K562 (cell line): ENCODE measurements at regions not wholly inside any gene's neighbourhood (a gene's known extent, or its start where the extent isn't known, plus 50 kb on each side); places are given as distances from the start of the nearest gene placed in this dataset.

ENCODE experiments used
- ATAC-seq: fragments of 200-7000 bp; cut with Tn5 transposase; 3 replicates; pipeline ENCODE4 v1.9.1; 2020; ENCODE audit warnings: moderate library complexity
- BruUV-seq: library from RNA; stranded (reverse); fragments of 400-500 nt; replicated peaks from 2 replicates; lab custom pipeline; 2021; lab: Mats Ljungman, UMichigan
- CTCF ChIA-PET: fragments of 300-600 bp; formaldehyde crosslinking; extraction: SDS; loops from one replicate; lab custom pipeline; 2021; ENCODE audit warnings: low intra/inter-chr PET ratio; lab: Yijun Ruan, JAX
- POLR2A ChIA-PET: fragments of 300-600, 350-650 bp; sonication (Branson Sonifier 250); formaldehyde crosslinking; extraction: SDS; loops from one replicate; lab custom pipeline; 2021; ENCODE audit warnings: antibody characterized with exemption, inconsistent platforms; lab: Yijun Ruan, JAX
- DNase-seq, 4 experiments: peaks; one replicate each; pipeline versions ENCODE4 v3.0.0 to v3.0.0-alpha.2; 2011 to 2018; ENCODE audit warnings: low spot score in 3 of 4, mixed read lengths in 3 of 4; ENCODE audit errors: extremely low read depth in 1 of 4
- FAIRE-seq: peaks from 2 replicates; lab custom pipeline; 2011; peaks lifted over from hg19 to GRCh38; lab: Jason Lieb, UNC
- H2AFZ ChIP-seq: 2 replicates; pipeline ENCODE4 v1.6.0; 2011; ENCODE audit warnings: low read depth, low read length, control low read depth, inconsistent platforms
- H3K27ac ChIP-seq: fragments of 200-600 bp; 3 replicates; pipeline ENCODE4 v1.8.0; 2011; ENCODE audit warnings: low read depth, mild to moderate bottlenecking, control low read depth, inconsistent platforms, low read length, moderate library complexity, mixed read lengths; ENCODE audit errors: extremely low read depth
- H3K27me3 ChIP-seq, 2 experiments: fragments of 300-600 bp in 1 of 2; 2 replicates in 1 of 2; 3 replicates in 1 of 2; pipeline versions ENCODE4 v1.6.0 to v1.8.0; 2011; ENCODE audit warnings: inconsistent platforms in 2 of 2, low read length in 2 of 2, mild to moderate bottlenecking in 1 of 2, mixed read lengths in 1 of 2, moderate library complexity in 1 of 2; ENCODE audit not compliant: control insufficient read depth in 2 of 2, insufficient read depth in 2 of 2
- H3K36me3 ChIP-seq: fragments of 300-600 bp; 3 replicates; pipeline ENCODE4 v1.8.0; 2011; ENCODE audit warnings: mild to moderate bottlenecking, low read length, inconsistent platforms; ENCODE audit not compliant: control insufficient read depth, insufficient read depth
- H3K4me1 ChIP-seq, 2 experiments: fragments of 200-600 bp in 1 of 2; replicated peaks in 1 of 2; 2 replicates in 1 of 2; 3 replicates in 1 of 2; pipeline versions ENCODE4 v1.5.1 to v1.8.0; 2011; ENCODE audit warnings: inconsistent platforms in 2 of 2, low read length in 2 of 2, mild to moderate bottlenecking in 1 of 2, mixed read lengths in 1 of 2, moderate library complexity in 1 of 2; ENCODE audit not compliant: control insufficient read depth in 2 of 2, insufficient read depth in 2 of 2
- H3K4me2 ChIP-seq: 2 replicates; pipeline ENCODE4 v1.6.1; 2011; ENCODE audit warnings: low read length, control low read depth, inconsistent platforms, mixed read lengths; ENCODE audit not compliant: insufficient read depth
- H3K4me3 ChIP-seq: fragments of 200-600 bp; sonication (generic), shearing (Covaris generic); 2 replicates; pipeline ENCODE4 v1.5.1; 2016; ENCODE audit warnings: control low read depth, inconsistent platforms
- H3K79me2 ChIP-seq: fragments of 200-600 bp; 3 replicates; pipeline ENCODE4 v1.8.0; 2011; ENCODE audit warnings: low read length, inconsistent platforms; ENCODE audit not compliant: control insufficient read depth, insufficient read depth
- H3K9ac ChIP-seq, 2 experiments: 2 replicates each; pipeline versions ENCODE4 v1.6.0 to v1.6.1; 2011; ENCODE audit warnings: low read depth in 2 of 2, low read length in 2 of 2, control low read depth in 1 of 2, inconsistent platforms in 1 of 2, mild to moderate bottlenecking in 1 of 2, mixed read lengths in 1 of 2; ENCODE audit not compliant: insufficient read depth in 1 of 2
- H3K9me1 ChIP-seq: one replicate; pipeline ENCODE4 v1.6.0; 2011; ENCODE audit warnings: inconsistent platforms, mild to moderate bottlenecking, low read length, moderate library complexity; ENCODE audit not compliant: control insufficient read depth, insufficient read depth
- H3K9me3 ChIP-seq: replicated peaks from 2 replicates; pipeline ENCODE4 v1.5.1; 2011; ENCODE audit warnings: low read depth, low read length, inconsistent platforms; ENCODE audit not compliant: control insufficient read depth, insufficient read depth
- H4K20me1 ChIP-seq: replicated peaks from 2 replicates; pipeline ENCODE4 v1.6.1; 2011; ENCODE audit warnings: low read length, inconsistent platforms, mixed read lengths; ENCODE audit not compliant: control insufficient read depth, insufficient read depth
- BRF2 ChIP-seq: IDR thresholded peaks from 3 replicates; pipeline ENCODE4 v1.6.1; 2011; ENCODE audit warnings: borderline replicate concordance, mild to moderate bottlenecking; ENCODE audit not compliant: insufficient read length, insufficient read depth
- CHD7 ChIP-seq: fragments of 200-600 bp; sonication (generic); IDR thresholded peaks from one replicate; pipeline ENCODE4 v1.6.1; 2012; ENCODE audit warnings: mild to moderate bottlenecking, low read depth, low read length, inconsistent platforms
- KLF6 ChIP-seq: fragments of 250-450 bp; sonication (Bioruptor Pico); IDR thresholded peaks from 2 replicates; pipeline ENCODE4 v1.4.0; 2020; ENCODE audit warnings: mild to moderate bottlenecking, moderate library complexity, borderline replicate concordance
- PCBP1 ChIP-seq: fragments of 200-400 bp; formaldehyde crosslinking; IDR thresholded peaks from 2 replicates; pipeline ENCODE4 v1.6.1; 2018; ENCODE audit warnings: mild to moderate bottlenecking, low read depth, low read length; ENCODE audit not compliant: poor library complexity, severe bottlenecking
- TAF7 ChIP-seq: fragments of 450-650 bp; IDR thresholded peaks from 2 replicates; pipeline ENCODE4 v1.6.1; 2016; ENCODE audit warnings: missing genetic modification characterization, missing compliant biosample characterization
- ZNF165 ChIP-seq: fragments of 250-450 bp; sonication (Bioruptor Pico); IDR thresholded peaks from 2 replicates; pipeline ENCODE4 v1.4.0; 2020; ENCODE audit warnings: borderline replicate concordance
- ZNF740 ChIP-seq, 3 experiments: fragments of 200-800 bp in 1 of 3; sonication (Bioruptor generic) in 1 of 3; sonication (generic) in 1 of 3; formaldehyde crosslinking in 1 of 3; IDR thresholded peaks; 2 replicates each; pipeline versions ENCODE4 v1.6.1 to v1.8.0; 2016 to 2022; ENCODE audit warnings: mild to moderate bottlenecking in 2 of 3, missing compliant biosample characterization in 2 of 3, missing genetic modification characterization in 2 of 3, missing genetic modification reagents in 1 of 3
- WGBS: fragments of 100-300 bp; shearing (Covaris generic); methylation state at CpG from one replicate; pipeline ENCODE4 v1.1.6; 2016; ENCODE audit warnings: low coverage, mixed read lengths; ENCODE audit not compliant: insufficient coverage; ENCODE audit errors: missing lambda C conversion rate; 5-methylcytosine and 5-hydroxymethylcytosine counted together
- in situ Hi-C: fragments of 300-500 bp; cut with MboI; formaldehyde crosslinking; loops from 4 replicates; pipeline ENCODE4 v1.15.0; 2018; ENCODE audit warnings: inconsistent platforms, mixed read lengths
- intact Hi-C: fragments of 100-400 bp; cut with micrococcal nuclease; formaldehyde crosslinking; loops from 2 replicates; pipeline ENCODE4 v1.14.2; 2022

GRCh38 chr4:164239976-164240375 lies 514.0 kb upstream of the SMIM31 start:
- BruUV-seq, result no TSS peak
- H3K4me1 ChIP-seq, result no peaks in the 10 kb centered on the region
- no peaks in the 10 kb centered on the region for H3K79me2 ChIP-seq
- DNase-seq (no peak), ATAC-seq (no peak), FAIRE-seq (no peak)
- ChIA-PET CTCF (no interaction called here), POLR2A (no interaction called here)
- H3K9ac ChIP-seq, result no peak overlapping the region
- intact Hi-C loops, result no loop called here
- no peak overlapping the region for H2AFZ ChIP-seq
- no peaks in the 10 kb centered on the region for H3K36me3 ChIP-seq
- H3K9me1 ChIP-seq, result no peaks in the 10 kb centered on the region
- no peak overlapping the region for H3K4me2 ChIP-seq
- no peak overlapping the region for H3K4me3 ChIP-seq
- H3K9me3 ChIP-seq, result no peaks in the 10 kb centered on the region
- no peaks in the 10 kb centered on the region for H4K20me1 ChIP-seq
- in situ Hi-C loops, result no loop called here
- 0% methylated on average over 3 of the region's 3 CpGs for WGBS
- no peak overlapping the region for H3K27ac ChIP-seq
- no peaks in the 10 kb centered on the region for H3K27me3 ChIP-seq
- TF ChIP-seq TAF7 (tag) (no peak), CHD7 (no peak), ZNF740 (CRISPR knock-in tag; IDR thresholded peaks at IDR 0.05) (no peak), ZNF740 (tag; IDR thresholded peaks at IDR 0.05) (no peak), ZNF165 (CRISPR knock-in tag) (no peak), KLF6 (CRISPR knock-in tag) (no peak), PCBP1 (no peak), BRF2 (no peak)
